ENCODE measurements at regions not wholly inside any gene's neighbourhood (a gene's known extent, or its start where the extent isn't known, plus 50 kb on each side); places are given as distances from the start of the nearest gene placed in this dataset.
A peak's percentile ranks its signal among the peaks of the same experiment; 100 is the strongest.

- TF ChIP-seq CTCF (IDR thresholded peaks at IDR 0.05) (peak; percentile 55), ESRRA (IDR thresholded peaks at IDR 0.05; ENCODE audit: borderline replicate concordance, low read length) (no peak), KDM5A (IDR thresholded peaks at IDR 0.05) (no peak), GATA3 (IDR thresholded peaks at IDR 0.05; ENCODE audit: borderline replicate concordance) (no peak), ZFP36 (IDR thresholded peaks at IDR 0.05; ENCODE audit: borderline replicate concordance, partially characterized antibody) (no peak), BHLHE40 (IDR thresholded peaks at IDR 0.05; ENCODE audit: low read depth, low read length) (no peak), POLR2A (IDR thresholded peaks at IDR 0.05; ENCODE audit: low read length) (no peak), FOXS1 (CRISPR knock-in tag; IDR thresholded peaks at IDR 0.05) (no peak), CBX8 (IDR thresholded peaks at IDR 0.05) (no peak), FOSB (CRISPR knock-in tag; IDR thresholded peaks at IDR 0.05) (no peak), RCOR1 (IDR thresholded peaks at IDR 0.05; ENCODE audit: low read depth, low read length) (no peak)
Measured at GRCh38 chr17:71959154-71959553, 161.7 kb upstream of the SOX9 start.
